Activated CD8-positive, alpha-beta memory T cell treated with anti-CD3 and anti-CD28 coated beads, Interleukin-2, amount 50 U/mL, for 1 hour (primary cell): ENCODE measurements at regions not wholly inside any gene's neighbourhood (a gene's known extent, or its start where the extent isn't known, plus 50 kb on each side); places are given as distances from the start of the nearest gene placed in this dataset.

Source experiments
- DNase-seq: peaks from one replicate; pipeline ENCODE4 v3.0.0-alpha.2; 2020; ENCODE audit errors: extremely low read depth

DNA sequence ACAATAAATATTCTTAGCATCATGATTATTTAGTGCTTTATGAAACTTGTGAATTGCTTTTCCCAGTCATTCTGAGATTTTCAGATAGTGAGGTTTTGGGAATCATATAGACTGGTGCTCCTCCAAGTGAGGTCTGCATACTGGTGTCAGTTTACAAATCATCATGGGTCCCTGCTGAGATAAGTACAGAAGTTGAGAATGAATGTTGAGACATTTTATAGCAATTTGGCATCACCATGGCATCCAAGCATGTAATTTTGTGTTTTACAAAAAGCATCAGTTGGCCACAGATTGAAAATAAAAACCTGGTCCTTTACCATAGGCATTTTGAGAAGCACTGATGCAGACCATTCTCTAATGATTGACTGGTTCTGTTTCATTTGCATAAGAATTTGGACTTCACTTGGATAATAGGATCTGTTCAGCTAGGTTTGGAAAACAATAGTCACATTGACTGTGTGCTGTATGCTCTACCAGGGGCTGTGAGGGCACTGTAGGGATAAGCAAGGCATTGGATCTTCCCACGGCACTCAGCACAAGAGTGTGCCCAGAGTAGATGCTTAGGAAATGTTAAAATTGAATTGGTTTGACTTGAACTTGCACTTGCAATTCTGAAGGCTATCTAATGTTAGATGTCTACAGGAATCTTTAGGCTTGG lies 79.0 kb upstream of the JUN start:
- DNase-seq = no peak

DNA sequence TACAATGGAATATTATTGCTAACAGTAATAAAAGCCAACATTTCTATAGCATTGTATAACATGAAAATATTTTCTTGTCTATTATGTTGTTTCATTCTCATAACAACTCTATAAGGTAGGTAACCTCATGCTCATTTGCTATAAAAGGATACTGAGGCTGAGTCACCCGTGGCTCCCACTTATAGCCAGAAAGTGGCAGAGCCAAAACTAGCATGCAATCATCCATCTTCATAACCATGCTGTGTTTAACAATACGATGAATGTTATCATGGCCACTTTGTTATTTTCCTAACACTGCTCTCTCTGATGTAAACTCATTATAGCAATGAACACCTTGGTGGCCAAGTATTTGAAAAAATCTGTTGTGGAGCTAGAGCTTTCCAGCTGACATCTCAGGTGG lies 80.8 kb upstream of the JUN start:
- no peak for DNase-seq

GRCh38 chr1:58866578-58866977 lies 82.7 kb upstream of the JUN start:
- DNase-seq = no peak

DNA sequence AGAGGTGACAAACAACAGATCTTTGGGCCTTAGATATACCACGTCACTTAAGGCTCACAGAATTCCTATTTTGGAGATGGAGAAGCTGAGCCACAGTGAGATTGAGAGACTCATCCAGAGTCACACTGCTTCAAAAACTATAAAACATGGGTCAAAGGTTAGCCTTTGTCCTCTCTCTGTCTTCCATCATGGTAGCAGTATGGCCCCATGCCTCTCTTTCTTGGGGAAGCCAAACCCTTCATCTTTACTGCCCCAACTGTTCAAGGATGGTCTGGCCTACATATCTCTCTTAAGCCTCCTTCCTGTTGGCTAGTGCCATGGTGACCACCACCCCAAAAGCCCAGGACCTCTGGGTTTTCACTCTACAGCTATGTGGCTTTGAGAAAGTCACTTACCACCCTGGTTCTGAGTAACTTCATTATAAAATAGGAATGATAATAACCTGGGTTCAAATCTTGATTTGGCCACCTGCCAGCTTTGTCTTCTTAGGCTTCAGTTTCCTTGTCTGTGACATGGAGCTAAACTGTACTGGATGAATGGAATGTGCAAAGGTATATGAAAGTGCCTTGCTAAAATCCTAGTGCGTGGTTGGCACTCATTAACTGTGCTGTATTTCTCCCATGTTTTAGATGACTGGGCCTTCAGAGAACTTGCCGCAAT lies 85.9 kb upstream of the JUN start:
- no peak for DNase-seq

DNA sequence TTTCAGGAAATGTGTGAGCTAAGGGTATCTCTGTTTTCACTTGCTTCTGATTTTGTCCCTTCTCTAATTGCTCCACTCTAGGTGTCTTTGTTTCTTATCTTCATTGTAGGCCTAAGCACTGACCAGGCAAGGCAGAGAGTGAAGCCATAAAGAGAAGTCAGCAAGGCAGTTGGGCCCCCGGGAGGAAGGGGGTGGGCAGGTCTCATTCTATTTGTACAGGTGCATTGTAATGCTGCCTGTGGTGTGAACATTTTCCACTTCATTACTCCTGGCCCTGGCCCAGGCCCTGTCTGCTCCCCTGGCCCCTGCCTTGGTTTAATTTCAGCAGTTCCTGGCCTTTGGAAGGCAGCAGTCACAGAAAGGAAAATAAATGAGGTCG lies 86.4 kb upstream of the JUN start:
- DNase-seq = no peak

DNA sequence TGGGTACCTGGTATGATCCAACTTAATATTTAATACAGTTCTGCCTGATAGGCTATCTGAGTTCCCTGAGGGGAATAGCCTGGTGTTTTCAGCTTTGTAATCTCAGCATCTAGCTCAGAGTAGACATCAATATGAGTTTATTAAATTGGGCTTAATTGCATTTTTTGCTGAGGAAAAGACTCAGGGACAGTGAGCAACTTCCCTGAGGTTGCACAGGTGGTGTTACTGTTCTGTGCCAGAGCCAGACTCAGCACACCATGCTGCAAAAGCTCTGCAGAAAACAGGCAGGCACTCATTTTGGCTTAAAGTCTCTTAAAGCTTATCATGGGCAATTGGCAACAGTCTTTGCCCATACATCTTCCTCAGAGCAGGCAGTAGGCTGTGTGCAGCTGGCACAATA lies 90.5 kb upstream of the JUN start:
- DNase-seq = no peak

DNA sequence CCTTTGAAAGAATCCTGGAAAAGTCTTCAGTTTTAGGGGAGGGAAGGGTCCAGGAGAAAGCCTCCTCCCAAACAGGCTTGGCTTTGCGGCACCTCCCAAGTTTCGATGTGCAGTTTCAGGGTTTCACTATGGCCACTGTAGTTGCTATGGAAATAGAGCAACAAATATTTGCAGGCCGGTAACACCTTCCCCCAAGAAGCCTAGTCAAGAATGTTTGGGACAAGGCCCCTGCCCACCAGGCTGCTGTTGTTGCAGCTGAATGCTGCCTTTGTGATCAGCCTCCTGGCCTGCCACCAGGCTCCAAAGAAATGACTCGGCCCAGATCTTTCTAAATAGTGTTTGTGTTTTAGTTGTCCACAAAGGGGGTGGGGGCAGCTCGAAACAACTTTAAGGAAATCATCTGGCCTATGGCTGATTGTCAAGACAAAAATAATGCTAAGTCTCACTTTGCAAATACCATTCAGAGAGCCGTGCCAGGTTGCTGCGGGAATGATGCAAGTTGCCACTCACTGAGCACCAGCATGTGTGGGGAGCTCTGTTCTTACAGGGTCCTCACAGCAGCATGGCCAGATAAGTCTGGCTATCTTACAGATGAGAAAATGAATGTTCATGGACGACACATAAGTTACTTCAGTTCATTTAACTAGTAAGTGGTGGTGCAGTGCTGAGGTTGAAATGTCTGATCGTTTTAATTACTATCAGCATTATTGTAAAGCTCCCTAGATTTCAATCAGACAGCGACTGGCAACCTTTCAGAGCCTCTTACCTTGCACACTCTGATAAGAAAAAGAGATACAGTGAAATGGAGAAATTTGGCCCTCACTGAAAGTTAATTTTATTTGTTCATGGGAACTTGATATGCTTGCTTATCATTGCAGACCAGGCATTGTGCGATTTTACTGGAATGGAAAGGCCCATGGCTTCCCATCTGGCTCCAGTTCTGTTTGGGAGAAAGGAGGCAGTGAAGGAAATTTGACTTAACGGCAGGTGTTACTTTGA lies 91.2 kb upstream of the JUN start:
- no peak for DNase-seq

GRCh38 chr1:58879464-58879863 lies 95.6 kb upstream of the JUN start:
- no peak for DNase-seq

- no peak for DNase-seq
Observed at GRCh38 chr1:58880592-58880991, 96.7 kb upstream of the JUN start.

- DNase-seq = no peak
Observed at GRCh38 chr1:58881471-58881994, 97.7 kb upstream of the JUN start.

- no peak for DNase-seq
Observed at GRCh38 chr1:58882322-58882948, 98.6 kb upstream of the JUN start.

DNA sequence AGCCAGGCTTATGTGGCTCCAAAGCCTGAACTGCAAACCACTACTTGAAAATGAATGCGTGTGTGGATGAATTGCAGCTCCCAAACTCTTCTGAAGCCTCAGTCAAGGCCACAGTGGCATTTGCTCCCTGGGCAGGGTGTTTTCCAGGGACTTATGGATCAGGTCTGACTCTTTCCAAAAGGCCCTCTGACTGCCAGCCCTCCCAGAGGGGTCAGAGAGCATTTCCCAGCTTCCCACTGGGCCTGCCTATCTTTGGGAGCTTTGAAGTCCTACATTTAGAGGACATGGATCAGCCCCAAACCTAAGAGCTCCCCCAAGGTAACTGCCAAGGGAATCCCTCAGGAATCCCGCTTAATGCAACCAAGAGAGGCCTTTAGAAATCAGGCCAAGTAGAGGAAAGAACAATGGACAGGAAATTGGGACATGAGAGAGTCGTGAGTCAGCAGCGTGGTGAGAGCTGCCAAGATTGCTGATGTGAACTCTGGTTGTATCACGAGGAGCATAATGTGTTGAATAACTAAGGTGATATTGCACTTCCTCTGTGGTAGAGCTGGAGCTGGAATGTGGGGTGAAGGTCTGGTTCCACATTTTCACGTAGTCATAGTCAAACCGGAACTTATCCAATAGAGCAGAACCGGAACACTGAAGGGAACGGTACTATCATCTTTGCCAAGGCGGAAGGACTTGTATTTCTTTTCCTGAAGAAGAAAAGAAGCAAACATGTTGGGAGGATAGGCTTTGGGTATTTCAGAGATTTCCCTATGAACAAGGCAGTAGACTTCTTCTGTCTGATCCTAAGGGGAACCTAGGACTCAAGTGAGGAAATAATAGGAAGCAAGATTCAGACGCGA lies 99.4 kb upstream of the JUN start:
- no peak for DNase-seq

DNA sequence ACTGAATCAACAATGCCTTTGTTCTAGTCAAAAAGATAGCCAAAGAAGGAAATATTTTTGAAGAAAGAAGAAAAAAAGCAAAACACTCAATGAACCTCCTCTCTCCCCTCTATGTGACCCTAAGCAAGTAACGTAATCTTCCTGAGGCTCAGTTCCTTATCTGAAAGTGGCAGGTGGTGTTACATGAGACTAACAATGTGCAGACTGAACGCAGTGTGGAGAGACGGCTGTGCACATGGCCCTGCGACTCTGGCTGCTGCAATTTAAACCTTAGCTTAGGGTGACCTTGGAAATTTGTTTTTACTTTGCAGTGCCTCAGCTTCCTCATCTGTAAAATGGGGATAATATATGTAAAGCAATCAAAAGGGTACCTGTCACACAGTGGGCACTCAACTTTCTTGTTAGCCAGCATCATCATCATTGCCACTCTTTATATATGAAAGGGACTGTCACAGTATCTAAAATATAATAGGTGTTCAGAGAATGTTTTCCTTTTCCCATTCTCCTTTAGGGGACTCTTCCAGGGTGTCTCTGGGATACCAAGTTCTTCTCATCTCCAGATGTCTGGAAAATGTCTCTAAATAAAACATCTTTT lies 100.1 kb upstream of the JUN start:
- no peak for DNase-seq

- DNase-seq = no peak
Observed at GRCh38 chr1:58884706-58885661, 101.1 kb upstream of the JUN start.

DNA sequence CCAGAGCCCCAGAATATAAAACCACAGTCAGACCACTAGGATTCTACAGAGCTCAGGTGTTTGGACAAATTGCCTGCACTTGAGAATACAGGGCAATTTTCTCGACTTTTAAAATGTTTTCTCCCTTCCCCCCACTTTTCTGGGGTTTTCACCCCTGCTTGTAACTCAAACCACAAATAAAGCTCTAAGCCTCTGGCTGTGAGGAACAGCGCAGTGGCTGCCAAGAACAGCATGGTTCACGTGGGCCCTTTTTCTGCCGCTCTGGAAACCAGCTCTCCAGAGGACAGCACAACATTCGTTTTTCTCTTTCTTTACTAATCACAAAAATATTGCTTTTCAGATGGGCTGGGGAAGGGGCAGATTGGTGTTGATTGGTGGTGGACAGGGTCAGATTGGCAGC lies 102.2 kb upstream of the JUN start:
- DNase-seq = no peak

DNA sequence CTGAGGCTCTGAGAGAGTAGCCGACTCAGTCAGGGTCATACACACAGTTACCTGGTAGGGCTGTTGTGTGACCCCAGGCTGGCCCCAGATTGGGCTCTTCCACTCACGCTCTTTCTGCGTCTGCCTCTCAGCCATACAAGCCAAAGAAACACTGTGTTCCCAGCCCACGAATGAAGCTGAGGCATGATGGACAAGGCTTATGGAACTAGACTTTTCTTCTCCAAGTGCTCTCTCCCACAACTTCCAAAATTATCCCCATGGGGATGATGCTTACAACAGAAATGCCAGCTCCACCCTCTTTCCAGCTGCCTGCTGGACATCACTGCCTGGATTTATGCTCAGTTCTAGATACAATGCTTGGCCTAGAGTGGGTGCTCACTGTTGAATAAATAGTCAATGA lies 102.8 kb upstream of the JUN start:
- no peak for DNase-seq

- no peak for DNase-seq
Observed at GRCh38 chr1:58887059-58887458, 103.2 kb upstream of the JUN start.

GRCh38 chr1:58888833-58889232 lies 105.0 kb upstream of the JUN start:
- no peak for DNase-seq

DNA sequence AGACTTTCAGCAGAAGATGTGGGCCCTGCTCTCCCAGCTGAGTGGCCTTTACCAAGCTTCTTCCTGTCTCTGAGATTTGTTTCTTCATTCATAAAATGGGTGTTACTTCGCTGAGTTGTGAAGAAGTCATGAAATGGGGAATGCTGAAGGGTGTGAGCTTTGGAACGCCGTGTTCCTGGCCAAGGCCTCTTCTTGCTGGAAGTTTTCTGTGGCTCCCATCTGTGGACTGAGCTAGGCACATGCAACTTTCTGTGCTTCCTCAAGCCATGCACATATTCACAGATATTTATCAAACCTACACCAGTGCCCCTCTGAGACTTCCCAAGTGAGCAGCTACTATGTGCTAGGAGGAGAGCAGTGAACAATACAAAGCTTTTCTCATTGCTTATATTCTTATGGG lies 106.3 kb upstream of the JUN start:
- no peak for DNase-seq

DNA sequence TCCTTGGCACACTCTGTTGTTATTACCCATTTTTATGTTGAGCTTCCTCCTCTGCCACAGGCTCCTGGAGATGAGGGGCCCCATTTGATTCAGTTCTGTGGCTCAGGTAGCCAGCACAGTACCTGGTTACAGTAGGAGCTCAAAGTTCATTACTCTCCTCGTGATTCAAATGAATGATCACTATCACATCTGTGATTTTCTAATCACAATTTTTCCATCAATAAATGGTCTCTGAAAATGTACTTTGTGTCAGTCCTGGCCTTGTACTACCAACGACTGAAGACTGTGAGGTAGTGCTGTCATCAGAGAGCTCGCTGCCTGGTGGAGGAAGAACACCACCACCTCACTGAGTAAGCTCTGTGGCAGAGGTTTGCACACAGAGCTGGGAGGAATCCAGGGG lies 106.8 kb upstream of the JUN start:
- DNase-seq = no peak
